Retina (tissue), 1 donor: ENCODE measurements at regions not wholly inside any gene's neighbourhood (a gene's known extent, or its start where the extent isn't known, plus 50 kb on each side); places are given as distances from the start of the nearest gene placed in this dataset.
"Not testable (repeated sequence)": the region's sequence is repeated elsewhere in the genome, so short reads cannot be mapped to it uniquely, and the experiment has no call there.

Experiments
- DNase-seq: peaks from one replicate; pipeline ENCODE4 v3.0.0-alpha.2; 2016

GRCh38 chr1:194858811-194859480 lies 1672.5 kb upstream of the B3GALT2 start:
- not testable (repeated sequence) for DNase-seq

- DNase-seq = no peak
Observed at GRCh38 chr1:194857413-194857812, 1671.0 kb upstream of the B3GALT2 start.

GRCh38 chr1:194848846-194849245 lies 1662.4 kb upstream of the B3GALT2 start:
- no peak for DNase-seq

DNA sequence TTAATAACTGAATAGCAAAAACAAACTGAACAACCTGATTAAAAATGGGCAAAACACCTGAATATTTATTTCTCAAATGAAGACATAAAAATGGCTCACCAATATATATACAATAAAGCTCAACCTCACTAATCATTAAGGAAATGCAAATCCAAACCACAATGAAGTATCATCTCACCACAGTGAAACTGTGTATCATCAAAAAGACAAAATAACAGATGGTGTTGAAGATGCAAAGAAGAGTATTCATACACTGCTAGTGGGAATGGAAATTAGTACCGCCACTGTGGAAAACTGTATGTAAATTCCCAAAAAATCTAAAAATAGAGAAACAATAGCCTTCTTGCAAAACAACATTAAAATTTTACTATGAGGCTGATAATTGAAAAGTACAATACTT lies 1660.1 kb upstream of the B3GALT2 start:
- DNase-seq = no peak

GRCh38 chr1:194843077-194843476 lies 1656.7 kb upstream of the B3GALT2 start:
- no peak for DNase-seq

DNA sequence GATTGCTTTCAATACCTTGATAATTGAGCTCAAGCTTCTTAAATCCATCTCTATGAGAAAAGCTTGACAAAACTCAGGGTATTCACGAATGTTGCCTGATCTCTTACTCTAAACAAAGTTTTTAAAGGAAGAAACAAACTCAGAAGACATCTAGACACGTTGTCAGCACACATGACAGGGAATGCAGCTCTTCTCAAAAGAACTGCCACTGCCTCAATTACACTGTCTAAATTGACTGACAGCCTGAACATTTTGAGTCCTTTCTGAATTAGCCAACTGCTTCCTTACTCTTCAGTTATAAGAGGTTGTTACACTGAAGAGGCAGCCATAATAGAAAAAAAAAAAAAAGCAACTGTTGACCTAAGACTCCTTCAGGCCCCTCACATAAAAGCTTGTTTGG lies 1646.7 kb upstream of the B3GALT2 start:
- no peak for DNase-seq

DNA sequence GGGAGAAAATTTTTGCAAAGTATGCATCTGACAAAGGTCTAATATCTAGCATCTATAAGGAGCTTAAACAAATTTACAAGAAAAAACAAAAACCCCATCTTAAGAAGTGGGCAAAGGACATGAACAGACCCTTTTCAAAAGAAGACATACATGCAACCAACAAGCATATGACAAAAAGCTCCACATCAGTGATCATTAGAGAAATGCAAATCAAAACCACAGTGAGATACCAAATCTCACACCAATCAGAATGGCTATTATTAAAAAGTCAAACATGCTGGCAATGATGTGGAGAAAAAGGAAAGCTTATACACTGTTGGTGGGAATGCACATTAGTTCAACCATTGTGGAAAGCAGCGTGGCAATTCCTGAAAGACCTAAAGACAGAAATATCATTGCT lies 1645.2 kb upstream of the B3GALT2 start:
- DNase-seq = not testable (repeated sequence)

GRCh38 chr1:194830387-194830786 lies 1644.0 kb upstream of the B3GALT2 start:
- no peak for DNase-seq

DNA sequence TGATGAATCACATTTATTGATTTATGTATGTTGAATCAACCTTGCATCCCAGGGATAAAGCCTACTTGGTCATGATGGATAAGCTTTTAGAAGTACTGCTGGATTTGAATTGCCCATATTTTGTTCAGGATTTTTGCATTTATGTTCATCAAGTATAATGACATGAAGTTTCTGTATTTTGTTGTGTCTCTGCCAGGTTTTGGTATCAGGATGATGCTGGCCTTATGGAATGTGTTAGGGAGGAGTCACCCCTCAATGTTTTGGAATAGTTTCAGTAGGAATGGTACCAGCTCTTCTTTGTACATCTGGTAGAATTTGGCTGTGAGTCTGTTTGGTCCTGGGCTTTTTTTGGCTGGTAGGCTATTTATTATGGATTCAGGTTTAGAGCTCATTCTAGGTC lies 1643.1 kb upstream of the B3GALT2 start:
- no peak for DNase-seq

GRCh38 chr1:194825382-194825781 lies 1639.0 kb upstream of the B3GALT2 start:
- no peak for DNase-seq

DNA sequence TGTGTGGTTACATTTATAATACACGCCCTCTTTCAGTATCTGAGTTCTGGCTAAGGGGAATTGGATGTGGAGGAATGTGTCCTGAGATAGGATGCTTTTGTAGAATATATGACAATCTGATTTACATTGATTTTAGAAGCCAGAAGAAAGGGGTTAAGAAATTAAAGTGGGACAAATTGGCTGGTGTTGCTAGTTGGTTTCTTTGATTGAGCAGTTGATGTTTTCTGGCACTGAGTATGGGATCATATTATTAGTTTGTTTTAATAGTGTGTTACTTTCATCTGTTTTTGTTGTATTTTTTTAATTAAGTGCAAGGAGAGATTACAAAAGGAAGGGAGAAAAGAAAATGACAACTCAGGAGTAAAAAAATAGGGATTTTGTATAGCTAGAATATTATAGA lies 1634.7 kb upstream of the B3GALT2 start:
- DNase-seq = no peak

DNA sequence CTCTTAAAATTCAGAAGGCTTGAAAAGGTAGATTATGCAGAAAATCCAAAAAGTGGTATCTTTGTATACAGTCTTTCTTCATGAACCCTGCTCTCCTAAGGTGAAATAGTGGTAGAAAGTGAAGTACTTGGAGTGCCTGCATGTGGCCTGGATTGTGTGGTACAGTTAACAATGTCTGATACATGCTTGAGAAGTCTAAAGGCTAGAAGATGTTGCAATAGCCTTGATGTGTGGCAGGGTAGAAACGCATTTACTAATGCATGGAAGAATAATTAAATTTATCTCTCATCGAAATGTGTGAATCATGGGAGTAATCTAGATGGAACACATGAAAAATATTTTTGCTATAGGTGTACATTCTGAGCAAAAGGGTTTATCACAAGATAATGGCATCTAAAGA lies 1632.3 kb upstream of the B3GALT2 start:
- DNase-seq = no peak

DNA sequence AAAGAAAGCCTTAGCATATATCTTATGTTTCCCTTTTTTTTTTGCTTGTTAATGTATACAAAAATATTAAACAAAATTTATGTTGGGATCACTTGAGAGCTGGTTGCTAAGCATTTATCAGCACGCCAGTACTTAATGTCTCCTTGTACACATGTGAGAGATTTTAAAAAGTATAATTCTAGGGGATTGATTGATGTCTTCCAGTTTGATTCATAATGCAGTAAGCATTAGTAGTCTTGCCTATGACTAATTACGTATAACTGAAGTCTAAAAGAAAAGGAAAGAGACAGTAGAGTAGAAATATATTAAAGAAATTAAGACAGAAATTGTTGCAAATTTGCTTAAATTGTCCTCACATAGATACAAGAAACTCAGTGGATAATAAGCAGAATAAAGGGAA lies 1630.4 kb upstream of the B3GALT2 start:
- no peak for DNase-seq

- DNase-seq = no peak
Observed at GRCh38 chr1:194813096-194813495, 1626.7 kb upstream of the B3GALT2 start.

- no peak for DNase-seq
Observed at GRCh38 chr1:194809665-194810064, 1623.3 kb upstream of the B3GALT2 start.

DNA sequence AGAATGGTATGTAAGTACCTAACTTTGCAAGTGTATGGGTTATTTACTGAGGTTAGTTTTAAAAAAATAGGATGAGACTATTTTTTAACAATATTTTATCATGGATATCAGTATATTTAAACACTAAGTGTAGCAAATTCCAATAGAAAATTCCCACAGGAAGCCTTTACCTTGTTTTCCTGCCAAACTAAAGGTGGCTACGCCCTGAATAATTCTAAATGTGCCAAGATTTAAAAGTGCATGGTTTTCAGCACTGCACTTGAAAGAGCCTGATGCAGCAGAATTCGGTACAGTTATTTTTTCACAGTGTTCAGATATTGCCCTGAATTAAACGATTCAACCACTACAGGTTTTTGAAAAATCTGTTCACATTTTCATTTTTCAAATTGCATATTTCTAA lies 1622.8 kb upstream of the B3GALT2 start:
- no peak for DNase-seq

DNA sequence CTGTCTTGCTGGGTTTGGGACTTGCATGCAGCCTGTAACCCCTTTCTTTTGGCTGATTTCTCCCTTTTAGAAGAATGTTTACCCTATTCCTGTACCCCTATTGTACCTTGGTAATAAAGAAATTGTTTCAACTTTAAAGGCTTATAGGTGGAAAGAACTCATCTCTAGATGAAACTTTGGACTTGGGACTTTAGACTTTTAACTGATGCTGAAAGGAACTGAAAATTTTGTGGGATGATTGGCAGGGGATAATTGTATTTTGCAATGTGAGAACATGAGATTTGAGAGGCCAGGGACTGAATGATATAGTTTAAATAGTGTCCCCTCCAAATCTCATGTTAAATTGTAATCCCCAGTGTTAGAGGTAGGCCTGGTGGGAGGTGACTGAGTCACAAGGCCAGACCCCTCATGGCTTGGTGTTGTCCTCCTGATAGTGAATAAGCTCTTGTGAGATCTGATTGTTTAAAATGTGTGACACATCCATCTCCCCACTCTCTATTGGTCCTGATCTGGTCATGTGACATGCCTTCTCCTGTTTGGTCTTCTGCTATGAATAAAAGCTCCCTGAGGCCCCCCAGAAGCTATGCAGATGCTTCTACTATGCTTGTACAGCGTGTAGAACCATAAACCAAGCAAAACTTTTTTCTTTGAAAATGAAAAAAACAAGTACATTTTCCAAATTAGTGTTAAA lies 1621.3 kb upstream of the B3GALT2 start:
- DNase-seq = no peak

DNA sequence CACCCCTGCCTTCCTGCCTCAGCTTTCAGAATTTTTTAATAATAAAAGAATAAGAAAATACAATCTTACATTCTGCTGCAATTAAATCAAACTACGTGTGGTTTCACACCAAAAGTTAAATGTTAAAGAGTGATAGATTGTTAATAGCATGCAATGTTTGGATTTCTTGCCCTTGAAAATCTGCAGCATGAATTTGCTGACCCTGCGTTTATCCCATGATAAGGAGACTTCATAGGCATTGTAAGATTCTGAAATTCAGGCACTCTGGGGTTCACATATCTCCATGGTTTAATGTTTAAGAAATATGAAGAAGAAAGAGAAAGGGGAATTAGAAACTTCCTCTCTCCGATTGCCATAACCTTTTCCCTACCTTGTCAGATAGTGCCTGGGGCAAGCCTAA lies 1616.2 kb upstream of the B3GALT2 start:
- DNase-seq = no peak

GRCh38 chr1:194795917-194796593 lies 1609.6 kb upstream of the B3GALT2 start:
- DNase-seq = no peak

DNA sequence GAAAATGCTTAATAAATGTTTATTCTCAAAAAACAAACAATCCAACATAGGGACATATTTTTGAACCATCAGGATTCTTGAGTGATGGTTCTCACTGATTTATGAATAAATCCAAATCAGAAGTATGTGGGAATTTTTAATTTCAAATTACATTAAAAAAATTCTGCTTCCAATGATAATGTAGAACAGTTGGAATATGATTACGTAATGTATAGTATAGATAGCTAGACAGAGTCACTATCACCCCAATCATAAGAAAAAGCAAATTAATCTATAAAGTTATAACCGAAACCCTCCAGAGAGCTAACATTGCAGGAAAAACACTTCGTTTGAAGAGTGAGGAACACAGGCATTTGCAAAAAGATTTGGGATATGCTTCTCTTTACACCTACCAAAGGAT lies 1600.6 kb upstream of the B3GALT2 start:
- DNase-seq = no peak

- DNase-seq = no peak
Observed at GRCh38 chr1:194786027-194786426, 1599.6 kb upstream of the B3GALT2 start.

DNA sequence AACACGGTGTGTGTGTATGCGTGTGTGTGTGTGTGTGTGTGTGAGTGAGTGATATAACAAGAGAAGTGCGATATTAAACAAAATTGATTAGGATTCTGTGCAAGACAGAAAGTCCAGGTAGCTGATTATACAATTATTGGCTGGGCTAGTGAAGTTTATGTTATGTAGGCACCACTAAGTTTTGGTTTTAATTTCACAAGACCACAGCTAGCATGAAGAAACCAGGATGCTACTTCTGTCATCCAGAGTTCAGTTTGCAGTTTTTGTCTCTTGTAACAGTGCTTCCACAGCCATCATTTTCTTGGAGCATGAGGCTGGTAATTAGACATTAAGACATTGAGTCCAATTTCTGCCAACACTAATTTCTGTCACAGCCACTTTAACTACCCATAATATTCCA lies 1590.2 kb upstream of the B3GALT2 start:
- no peak for DNase-seq

DNA sequence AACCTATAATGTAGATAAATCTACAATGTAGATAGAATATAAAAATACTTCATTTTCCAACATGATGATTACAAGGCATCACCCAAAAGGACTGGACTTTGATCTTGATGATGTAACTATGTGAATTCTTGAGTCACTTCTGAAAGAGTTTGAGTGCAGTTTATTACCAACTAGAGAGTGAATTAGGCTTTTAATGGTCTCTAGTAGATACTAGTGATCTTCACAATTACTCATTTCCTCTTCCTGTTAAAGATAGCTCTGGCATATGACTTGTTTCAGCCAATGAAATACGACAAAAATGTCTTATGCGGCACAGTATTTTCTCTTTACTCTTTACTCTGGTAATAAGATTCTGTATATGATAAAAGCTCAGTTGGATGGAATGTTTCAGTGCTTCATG lies 1588.1 kb upstream of the B3GALT2 start:
- no peak for DNase-seq

DNA sequence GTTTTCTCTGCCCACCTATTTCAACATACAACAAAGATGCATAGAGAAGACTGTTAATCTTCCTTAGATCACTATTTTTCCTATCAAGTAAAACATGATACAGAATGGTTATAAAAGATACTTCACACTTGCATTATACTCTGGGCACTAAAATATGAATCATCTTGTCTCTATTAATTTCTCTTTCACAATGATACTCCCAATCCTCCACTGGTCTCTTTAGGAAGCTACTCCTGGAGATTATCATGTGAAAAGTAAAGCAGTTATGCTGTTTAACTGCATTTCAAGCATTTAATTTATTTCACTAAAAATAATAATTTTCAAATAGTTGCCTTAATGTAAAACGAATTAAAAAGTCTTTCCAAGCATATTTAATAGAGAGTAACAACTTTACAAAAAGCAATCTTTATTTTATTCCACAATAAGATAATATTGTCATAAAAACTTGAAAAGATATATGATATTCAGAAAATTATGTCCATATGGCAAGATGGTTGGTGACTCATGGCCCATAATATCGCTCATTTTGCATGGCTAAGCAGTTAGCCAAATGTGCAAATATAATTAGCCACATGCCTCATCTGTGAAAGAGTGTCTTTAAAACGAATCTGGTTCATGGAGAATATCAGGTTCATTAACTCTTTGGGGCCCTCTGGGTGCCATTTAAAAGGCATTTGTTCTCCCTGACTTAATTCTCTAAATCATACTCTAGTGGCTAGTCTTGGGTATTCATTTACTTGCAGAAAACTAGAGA lies 1569.0 kb upstream of the B3GALT2 start:
- DNase-seq = no peak
